Neural progenitor cell (in vitro differentiated cells): ENCODE measurements at regions not wholly inside any gene's neighbourhood (a gene's known extent, or its start where the extent isn't known, plus 50 kb on each side); places are given as distances from the start of the nearest gene placed in this dataset.

Source experiments
- DNase-seq: peaks from one replicate; pipeline ENCODE4 v3.0.0-alpha.2; 2016; ENCODE audit warnings: low spot score
- H2AFZ ChIP-seq: fragments of 200-600 bp; sonication (generic); replicated peaks from 2 replicates; pipeline ENCODE4 v1.6.1; 2016; ENCODE audit warnings: antibody characterized with exemption
- H3F3A ChIP-seq: fragments of 200-600 bp; sonication (generic); 2 replicates; pipeline ENCODE4 v1.6.1; 2016; ENCODE audit warnings: antibody characterized with exemption, low read depth
- H3K27ac ChIP-seq: fragments of 200-600 bp; sonication (generic); 2 replicates; pipeline ENCODE4 v1.5.1; 2016; ENCODE audit warnings: mild to moderate bottlenecking
- H3K27me3 ChIP-seq: fragments of 200-600 bp; sonication (generic); 2 replicates; pipeline ENCODE4 v1.6.1; 2016; ENCODE audit warnings: mild to moderate bottlenecking, moderate library complexity
- H3K36me3 ChIP-seq: fragments of 200-600 bp; sonication (generic); 2 replicates; pipeline ENCODE4 v1.5.1; 2016
- H3K4me1 ChIP-seq: fragments of 200-600 bp; sonication (generic); 2 replicates; pipeline ENCODE4 v1.6.1; 2016; ENCODE audit warnings: mixed run types
- H3K4me2 ChIP-seq: fragments of 200-600 bp; sonication (generic); 2 replicates; pipeline ENCODE4 v1.6.1; 2016
- H3K4me3 ChIP-seq: fragments of 200-600 bp; sonication (generic); 2 replicates; pipeline ENCODE4 v1.5.1; 2016
- H3K79me2 ChIP-seq: fragments of 200-600 bp; sonication (generic); 2 replicates; pipeline ENCODE4 v1.6.1; 2016; ENCODE audit warnings: low read depth
- H3K9ac ChIP-seq: fragments of 200-600 bp; sonication (generic); 2 replicates; pipeline ENCODE4 v1.6.1; 2016
- H3K9me3 ChIP-seq: fragments of 200-600 bp; sonication (generic); 2 replicates; pipeline ENCODE4 v1.5.1; 2016; ENCODE audit warnings: low read depth
- H4K20me1 ChIP-seq: fragments of 200-600 bp; sonication (generic); 2 replicates; pipeline ENCODE4 v1.6.1; 2016; ENCODE audit warnings: low read depth
- H3K27ac Mint-ChIP-seq: 3 replicates; pipeline ENCODE4 v1.8.0; 2021; ENCODE audit warnings: mixed read lengths
- H3K27me3 Mint-ChIP-seq: 2 replicates; pipeline ENCODE4 v1.8.0; 2022; ENCODE audit warnings: low read depth, mild to moderate bottlenecking, inconsistent platforms, moderate library complexity, mixed read lengths; ENCODE audit not compliant: insufficient read depth
- H3K36me3 Mint-ChIP-seq: 3 replicates; pipeline ENCODE4 v1.8.0; 2021; ENCODE audit warnings: mixed read lengths
- H3K4me1 Mint-ChIP-seq: 3 replicates; pipeline ENCODE4 v1.8.0; 2021; ENCODE audit warnings: mixed read lengths
- H3K4me3 Mint-ChIP-seq: 3 replicates; pipeline ENCODE4 v1.8.0; 2021; ENCODE audit warnings: mild to moderate bottlenecking, moderate library complexity, mixed read lengths
- H3K9me3 Mint-ChIP-seq: 3 replicates; pipeline ENCODE4 v1.8.0; 2020; ENCODE audit warnings: mixed read lengths
- CTCF ChIP-seq: fragments of 200-600 bp; sonication (generic); IDR thresholded peaks from 2 replicates; pipeline ENCODE4 v1.5.1; 2017; ENCODE audit warnings: antibody characterized with exemption, mild to moderate bottlenecking
- EZH2 ChIP-seq: fragments of 200-600 bp; sonication (generic); IDR thresholded peaks from 2 replicates; pipeline ENCODE4 v1.6.1; 2017; ENCODE audit warnings: antibody characterized with exemption, mild to moderate bottlenecking, moderate library complexity
- EZH2phosphoT487 ChIP-seq: fragments of 200-600 bp; sonication (generic); IDR thresholded peaks from 2 replicates; pipeline ENCODE4 v1.6.1; 2017; ENCODE audit warnings: antibody characterized with exemption

- DNase-seq, result no peak
- no peak overlapping the region for H3K4me3 ChIP-seq
- Mint-ChIP-seq H3K9me3 (no peaks in the 10 kb centered on the region), H3K27ac (no peak overlapping the region), H3K4me3 (no peak overlapping the region), H3K27me3 (no peaks in the 10 kb centered on the region), H3K4me1 (no peaks in the 10 kb centered on the region), H3K36me3 (no peaks in the 10 kb centered on the region)
- H4K20me1 ChIP-seq, result no peaks in the 10 kb centered on the region
- no peak overlapping the region for H3K4me2 ChIP-seq
- H3K4me1 ChIP-seq, result no peaks in the 10 kb centered on the region
- no peaks in the 10 kb centered on the region for H3K9me3 ChIP-seq
- no peaks in the 10 kb centered on the region for H3K27me3 ChIP-seq
- H3K9ac ChIP-seq, result no peak overlapping the region
- no peaks in the 10 kb centered on the region for H3K79me2 ChIP-seq
- H3K36me3 ChIP-seq, result no peaks in the 10 kb centered on the region
- H3K27ac ChIP-seq, result no peak overlapping the region
- no peaks in the 10 kb centered on the region for H3F3A ChIP-seq
- TF ChIP-seq CTCF (no peak), EZH2 (no peak), EZH2phosphoT487 (no peak)
- H2AFZ ChIP-seq, result no peak overlapping the region
Observed at GRCh38 chr5:102138243-102138653, 157.8 kb downstream of the SLCO4C1 start.

GRCh38 chr5:102130890-102131289, 165.2 kb downstream of the SLCO4C1 start:
- H3K4me3 ChIP-seq, result no peak overlapping the region
- no peak overlapping the region for H3K4me3 Mint-ChIP-seq
- H2AFZ ChIP-seq, result no peak overlapping the region

GRCh38 chr5:102130386-102130785, 165.7 kb downstream of the SLCO4C1 start:
- Histone ChIP-seq H3K36me3 (no peaks in the 10 kb centered on the region), H3K79me2 (no peaks in the 10 kb centered on the region), H3K9me3 (no peaks in the 10 kb centered on the region), H3K9ac (no peak overlapping the region), H3K4me3 (no peak overlapping the region), H3K4me2 (no peak overlapping the region), H2AFZ (no peak overlapping the region), H3K27me3 (no peaks in the 10 kb centered on the region), H4K20me1 (no peaks in the 10 kb centered on the region), H3K27ac (no peak overlapping the region), H3K4me1 (no peaks in the 10 kb centered on the region), H3F3A (no peaks in the 10 kb centered on the region)
- Mint-ChIP-seq H3K27ac (no peak overlapping the region), H3K36me3 (no peaks in the 10 kb centered on the region), H3K27me3 (no peaks in the 10 kb centered on the region), H3K9me3 (peaks cover 2% of the 10 kb centered on the region), H3K4me3 (no peak overlapping the region), H3K4me1 (no peaks in the 10 kb centered on the region)
- TF ChIP-seq EZH2phosphoT487 (no peak), EZH2 (no peak), CTCF (no peak)
- DNase-seq, result no peak

More at GRCh38 chr5:102130890-102131289, 165.2 kb downstream of the SLCO4C1 start:
- Histone ChIP-seq H3K4me2 (no peak overlapping the region), H3K9me3 (no peaks in the 10 kb centered on the region), H3F3A (no peaks in the 10 kb centered on the region), H3K27ac (no peak overlapping the region), H3K36me3 (no peaks in the 10 kb centered on the region), H4K20me1 (no peaks in the 10 kb centered on the region), H3K79me2 (no peaks in the 10 kb centered on the region), H3K4me1 (no peaks in the 10 kb centered on the region), H3K9ac (no peak overlapping the region), H3K27me3 (no peaks in the 10 kb centered on the region)
- H3K36me3 Mint-ChIP-seq, result no peaks in the 10 kb centered on the region
- no peaks in the 10 kb centered on the region for H3K27me3 Mint-ChIP-seq
- peaks cover 2% of the 10 kb centered on the region for H3K9me3 Mint-ChIP-seq
- no peak for TF ChIP-seq EZH2phosphoT487
- TF ChIP-seq CTCF, result no peak
- TF ChIP-seq EZH2, result no peak
- DNase-seq, result no peak
- no peak overlapping the region for H3K27ac Mint-ChIP-seq
- H3K4me1 Mint-ChIP-seq, result no peaks in the 10 kb centered on the region
